HG02798 (cell line): ENCODE measurements at regions not wholly inside any gene's neighbourhood (a gene's known extent, or its start where the extent isn't known, plus 50 kb on each side); places are given as distances from the start of the nearest gene placed in this dataset.

Experiments
- ATAC-seq: cut with Tn5 transposase; IDR thresholded peaks from one replicate; pipeline ENCODE4 v1.9.1; 2021; ENCODE audit warnings: mild to moderate bottlenecking; ENCODE audit not compliant: unreplicated experiment, poor library complexity

DNA sequence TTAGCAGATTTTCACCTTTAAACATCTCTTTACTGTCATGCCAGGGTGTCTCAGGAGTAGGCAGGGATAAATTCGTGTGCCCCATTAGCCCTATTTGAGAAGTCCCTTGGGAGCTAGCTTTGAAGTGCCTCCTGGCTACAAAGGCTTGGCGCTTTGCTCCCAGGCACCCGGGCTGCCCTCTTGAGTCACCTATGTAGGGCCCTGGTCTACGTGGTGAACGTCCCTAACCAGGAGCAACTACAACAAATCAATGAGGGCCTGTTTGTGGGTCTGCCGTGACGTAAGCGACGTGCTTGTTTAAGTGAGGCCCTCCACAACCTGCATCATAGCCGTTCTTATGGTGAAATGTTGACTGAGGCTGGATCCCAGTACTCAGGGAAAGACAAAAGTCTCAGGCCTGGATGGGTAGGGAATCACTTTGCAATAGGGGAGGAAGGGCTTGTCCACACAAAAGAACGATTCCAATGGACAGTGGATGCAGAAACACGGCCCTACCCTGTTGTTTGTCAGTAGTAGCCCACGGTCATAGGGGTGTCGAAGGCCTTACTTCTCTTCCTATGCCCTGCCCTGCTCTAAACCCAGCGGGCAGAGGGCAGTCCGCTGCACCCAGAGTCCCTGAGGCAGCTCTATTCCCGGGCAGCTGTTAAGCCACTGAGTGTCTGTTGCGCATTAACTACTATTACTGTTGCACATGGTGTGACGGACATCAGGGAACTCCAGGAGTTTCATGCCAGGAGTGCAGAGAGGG, 93.9 kb downstream of the INHBB start:
- no peak for ATAC-seq

DNA sequence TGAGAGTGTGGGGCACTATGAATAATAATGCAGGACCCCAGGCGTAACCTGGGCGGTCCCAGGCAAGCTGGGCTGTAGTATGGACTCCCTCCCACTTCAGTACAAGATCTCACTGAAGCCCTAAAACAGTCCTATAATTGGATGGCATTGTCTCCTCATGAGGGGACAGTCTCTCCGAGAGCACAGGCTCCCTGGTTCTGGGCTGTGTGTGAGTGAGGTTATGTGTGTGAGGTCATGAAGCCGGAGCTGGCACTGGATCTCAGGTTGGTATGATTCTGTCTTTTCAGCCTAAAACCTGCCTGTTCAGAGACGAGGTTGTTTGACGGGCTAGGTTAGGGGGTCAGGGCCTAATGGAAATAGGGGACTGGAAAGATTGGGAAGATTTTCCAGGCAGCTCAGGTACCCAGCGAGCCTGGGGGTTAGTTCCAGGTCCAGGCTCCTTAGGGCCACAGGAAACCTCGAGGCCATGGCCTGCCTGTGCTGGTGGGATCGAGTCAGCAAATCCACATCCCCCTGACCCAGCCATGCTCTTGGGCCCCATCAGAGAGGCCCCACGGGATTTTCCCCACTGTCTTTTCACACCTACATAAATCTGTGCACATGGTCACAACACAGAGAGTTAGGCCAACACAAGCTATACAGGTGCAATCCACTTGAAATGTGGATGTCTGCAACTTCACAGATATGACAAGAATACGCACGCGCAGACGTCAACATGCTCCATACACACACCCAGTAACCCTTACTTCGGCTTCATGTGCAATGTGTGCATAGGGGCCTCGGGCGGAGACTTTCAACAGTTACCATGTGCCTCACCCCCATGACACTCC, 94.8 kb downstream of the INHBB start:
- ATAC-seq: no peak

GRCh38 chr2:120441351-120441700, 95.4 kb downstream of the INHBB start:
- ATAC-seq: no peak

GRCh38 chr2:120441744-120442471, 96.0 kb downstream of the INHBB start:
- no peak for ATAC-seq

DNA sequence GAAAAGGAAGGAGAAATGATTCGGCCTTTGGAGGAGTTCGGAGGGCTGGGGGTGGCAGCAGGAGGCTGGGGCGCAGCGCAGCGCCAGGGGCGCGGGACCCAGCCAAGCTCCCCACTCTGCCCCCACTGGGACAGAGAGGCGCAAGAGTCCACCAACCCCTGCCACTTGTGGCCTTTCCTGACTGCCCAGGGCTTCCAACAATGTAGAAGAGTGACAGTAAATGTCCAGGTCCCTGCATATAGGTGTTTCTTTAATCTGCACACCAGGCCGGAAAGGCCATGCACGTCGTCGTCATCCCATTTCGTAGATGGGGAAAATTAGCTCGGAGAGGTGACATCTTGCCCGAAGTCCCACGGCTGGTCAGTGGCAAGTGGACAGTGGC, 96.6 kb downstream of the INHBB start:
- no peak for ATAC-seq

DNA sequence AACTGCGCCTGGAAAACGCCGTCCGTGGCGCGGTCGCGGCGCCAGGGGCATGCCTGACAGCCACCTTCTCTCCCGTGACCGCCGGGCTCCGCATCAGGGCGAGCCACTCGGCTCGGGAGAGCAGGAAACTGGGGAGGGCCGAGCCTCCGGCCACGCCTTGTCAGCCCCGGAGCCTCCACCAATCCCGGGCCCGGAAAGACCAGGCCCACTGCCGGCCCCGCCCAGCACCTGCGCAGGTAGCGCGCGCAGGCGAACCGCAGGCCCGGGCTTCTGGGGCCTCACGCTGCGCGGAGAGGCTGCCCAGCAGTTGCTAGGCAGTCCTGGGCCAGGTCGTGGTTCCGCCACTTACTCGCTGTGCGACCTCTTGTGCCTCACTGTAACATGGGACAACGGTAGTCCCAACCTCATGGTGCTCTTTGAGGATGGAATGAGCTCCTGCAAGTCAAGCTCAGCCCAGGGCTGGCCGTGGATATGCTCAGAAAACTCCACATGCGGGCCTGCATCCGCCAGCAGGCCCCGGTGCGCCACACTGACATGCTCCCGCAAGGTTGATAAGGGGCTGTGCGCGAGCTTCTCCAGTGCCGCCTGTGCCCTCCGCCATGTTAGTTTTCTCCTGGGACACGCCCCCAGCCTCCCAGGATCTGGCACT, 97.1 kb downstream of the INHBB start:
- ATAC-seq: no peak

GRCh38 chr2:120443946-120444345, 98.0 kb downstream of the INHBB start:
- ATAC-seq: no peak

DNA sequence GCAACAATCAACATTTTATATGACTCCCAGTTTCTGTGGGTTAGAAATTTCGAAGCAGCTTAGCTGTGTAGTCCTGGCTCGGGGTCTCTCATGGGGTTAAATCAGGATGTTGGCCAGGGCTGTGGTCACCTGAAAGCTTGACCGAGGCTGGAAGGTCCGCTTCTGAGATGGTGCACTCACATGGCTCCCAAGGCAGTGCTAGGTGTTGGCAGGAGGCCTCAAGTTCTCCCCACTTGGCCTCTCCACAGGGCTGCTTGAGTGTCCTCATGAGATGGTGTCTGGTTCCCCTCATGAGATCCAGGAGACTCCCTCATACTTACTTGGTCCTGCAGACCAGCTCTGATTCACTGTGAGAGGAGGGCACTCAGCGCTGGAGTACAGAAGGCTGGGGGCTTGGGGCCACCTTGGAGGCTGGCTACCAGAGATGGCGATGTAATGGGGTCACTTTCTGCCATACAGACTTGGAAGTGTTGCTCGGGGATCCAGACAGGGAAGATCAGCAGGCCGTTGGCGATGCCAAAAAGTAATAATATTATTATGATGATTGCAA, 98.8 kb downstream of the INHBB start:
- no peak for ATAC-seq

DNA sequence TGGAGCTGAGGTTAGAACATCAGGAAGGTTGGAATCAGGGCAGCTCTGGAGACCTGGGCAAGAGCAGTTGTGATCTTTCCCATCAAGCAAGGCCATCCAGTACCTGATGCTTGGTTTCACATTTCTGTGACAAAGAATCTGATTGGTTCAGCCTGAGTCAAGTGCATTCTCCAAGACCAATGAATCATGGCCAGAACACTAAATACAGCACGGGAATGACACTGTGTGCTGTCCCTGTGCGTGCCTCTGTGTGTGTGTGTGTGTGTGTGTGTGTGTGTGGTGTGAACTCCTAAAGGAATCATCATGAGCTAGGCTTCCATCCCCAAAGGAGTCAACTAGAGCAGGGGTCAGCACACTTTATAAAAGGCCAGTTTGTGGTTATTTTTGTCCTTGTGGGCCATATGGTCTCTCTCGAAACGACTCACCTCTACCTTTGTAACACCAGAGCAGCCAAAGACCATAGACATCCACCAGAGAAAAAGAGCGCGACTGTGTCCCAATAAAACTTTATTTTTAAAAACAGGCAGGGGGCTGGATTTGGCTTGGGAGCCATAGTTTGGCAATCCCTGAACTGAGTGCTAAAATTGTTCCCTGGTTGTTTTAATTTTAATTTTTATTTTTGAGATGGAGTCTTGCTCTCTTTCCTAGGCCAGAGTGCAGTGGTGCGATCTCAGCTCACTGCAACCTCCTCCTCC, 99.7 kb downstream of the INHBB start:
- ATAC-seq: no peak

DNA sequence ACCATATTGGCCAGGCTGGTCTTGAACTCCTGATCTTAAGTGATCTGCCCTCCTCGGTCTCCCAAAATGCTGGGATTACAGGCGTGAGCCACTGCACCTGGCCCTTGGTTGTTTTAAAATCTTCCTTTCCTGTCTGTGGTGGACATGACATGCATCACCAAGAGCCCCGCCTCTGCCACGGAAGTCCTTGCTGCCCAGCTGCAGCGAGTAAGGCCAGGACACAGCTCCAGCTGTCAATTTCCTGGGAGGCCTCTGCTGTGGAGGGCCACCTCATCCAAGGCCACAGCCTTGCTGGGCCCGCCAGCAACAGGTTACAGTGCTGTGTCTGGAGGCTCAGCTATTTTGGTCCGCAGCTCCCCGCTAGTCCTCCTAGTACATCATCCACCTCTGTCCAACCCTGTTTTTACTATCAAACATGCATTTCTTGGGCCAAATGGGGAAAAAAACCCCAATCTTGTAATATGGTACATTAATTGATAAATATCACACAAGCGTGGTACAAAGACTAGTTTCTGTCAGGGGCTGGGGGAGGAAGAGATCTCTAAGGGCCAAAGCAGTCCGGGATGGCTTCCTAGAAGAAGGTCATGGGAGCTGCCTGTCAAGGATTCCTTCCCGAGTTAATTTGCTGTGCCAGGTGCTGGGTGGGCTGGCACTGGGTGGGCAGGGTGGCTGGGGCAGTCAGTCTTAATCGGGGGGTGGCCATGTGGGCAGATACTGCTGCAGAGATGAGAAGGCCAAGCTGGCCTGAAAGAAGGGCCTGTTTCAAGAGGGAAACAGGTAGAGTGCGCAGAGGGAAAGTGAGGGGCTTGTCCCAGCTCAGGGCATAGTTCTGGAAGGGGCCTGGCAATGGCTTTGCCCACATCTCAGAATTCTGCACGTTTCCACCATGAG, 100.5 kb downstream of the INHBB start:
- no peak for ATAC-seq

- ATAC-seq: no peak
Observed at GRCh38 chr2:120447127-120447785, 101.3 kb downstream of the INHBB start.

GRCh38 chr2:120448436-120448835, 102.5 kb downstream of the INHBB start:
- no peak for ATAC-seq

DNA sequence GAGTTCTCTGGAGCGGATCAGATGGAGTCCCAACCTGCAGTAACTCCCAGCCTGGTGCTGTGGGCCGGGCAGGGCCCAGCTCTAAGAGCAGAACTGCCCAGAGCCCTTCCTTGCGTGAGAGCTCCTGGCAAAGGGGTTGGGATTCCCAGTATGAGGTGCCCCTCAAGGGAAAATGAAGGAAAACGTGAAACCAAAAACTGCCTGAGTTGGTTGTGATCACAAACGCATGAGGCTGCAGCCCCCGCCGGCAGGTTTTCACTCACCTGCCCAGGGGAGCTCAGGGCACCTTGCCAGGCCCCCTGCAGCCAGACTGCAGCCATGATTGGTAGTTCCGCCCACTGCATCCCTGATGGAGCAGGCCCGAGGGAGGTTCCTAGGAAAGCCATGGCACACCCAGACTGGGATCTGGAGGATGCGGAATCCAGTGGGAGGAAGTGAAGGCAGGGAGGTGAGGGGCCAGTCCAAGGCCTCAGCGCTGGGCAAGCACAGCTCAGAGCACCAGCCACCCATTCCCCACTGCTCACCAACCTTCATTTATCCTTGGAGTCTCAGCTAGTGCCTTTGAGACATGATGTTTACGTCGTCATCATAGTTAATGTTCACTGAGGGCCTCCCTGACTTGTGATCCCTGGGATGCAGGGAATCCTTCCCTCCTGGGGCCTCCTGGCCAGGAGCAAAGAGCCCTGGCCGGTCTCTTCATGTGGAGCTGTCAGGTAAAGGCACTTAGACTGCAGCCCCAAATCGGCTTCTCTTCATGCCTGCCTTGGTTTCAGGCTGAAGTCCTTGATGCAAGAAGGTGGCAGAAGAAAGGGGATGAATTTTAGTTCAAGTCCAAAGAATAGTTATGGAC, 103.2 kb downstream of the INHBB start:
- ATAC-seq: no peak

- no peak for ATAC-seq
Observed at GRCh38 chr2:120450196-120450820, 104.4 kb downstream of the INHBB start.

GRCh38 chr2:120451334-120451733, 105.4 kb downstream of the INHBB start:
- ATAC-seq: no peak

- no peak for ATAC-seq
Observed at GRCh38 chr2:120452131-120452530, 106.2 kb downstream of the INHBB start.
